ENCODE measurements at regions not wholly inside any gene's neighbourhood (a gene's known extent, or its start where the extent isn't known, plus 50 kb on each side); places are given as distances from the start of the nearest gene placed in this dataset.
"Not testable (repeated sequence)": the region's sequence is repeated elsewhere in the genome, so short reads cannot be mapped to it uniquely, and the experiment has no call there.

DNA sequence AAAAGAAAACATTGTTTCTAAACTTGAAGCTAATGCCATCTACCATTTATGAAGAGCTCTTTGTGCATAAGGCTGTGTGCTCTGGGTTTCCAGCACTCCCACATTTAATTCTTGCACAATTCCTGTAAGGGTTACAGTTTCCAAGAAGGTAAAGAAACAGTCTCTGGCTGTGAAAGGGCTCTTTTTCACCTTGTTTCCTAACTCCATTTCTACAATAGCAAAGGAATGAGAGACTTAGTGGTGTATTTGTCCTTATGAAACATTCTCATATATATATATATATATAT lies 196.9 kb downstream of the SPATA31A7 start:
- TF ChIP-seq, protein P1, sequence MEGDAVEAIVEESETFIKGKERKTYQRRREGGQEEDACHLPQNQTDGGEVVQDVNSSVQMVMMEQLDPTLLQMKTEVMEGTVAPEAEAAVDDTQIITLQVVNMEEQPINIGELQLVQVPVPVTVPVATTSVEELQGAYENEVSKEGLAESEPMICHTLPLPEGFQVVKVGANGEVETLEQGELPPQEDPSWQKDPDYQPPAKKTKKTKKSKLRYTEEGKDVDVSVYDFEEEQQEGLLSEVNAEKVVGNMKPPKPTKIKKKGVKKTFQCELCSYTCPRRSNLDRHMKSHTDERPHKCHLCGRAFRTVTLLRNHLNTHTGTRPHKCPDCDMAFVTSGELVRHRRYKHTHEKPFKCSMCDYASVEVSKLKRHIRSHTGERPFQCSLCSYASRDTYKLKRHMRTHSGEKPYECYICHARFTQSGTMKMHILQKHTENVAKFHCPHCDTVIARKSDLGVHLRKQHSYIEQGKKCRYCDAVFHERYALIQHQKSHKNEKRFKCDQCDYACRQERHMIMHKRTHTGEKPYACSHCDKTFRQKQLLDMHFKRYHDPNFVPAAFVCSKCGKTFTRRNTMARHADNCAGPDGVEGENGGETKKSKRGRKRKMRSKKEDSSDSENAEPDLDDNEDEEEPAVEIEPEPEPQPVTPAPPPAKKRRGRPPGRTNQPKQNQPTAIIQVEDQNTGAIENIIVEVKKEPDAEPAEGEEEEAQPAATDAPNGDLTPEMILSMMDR (tag by site-specific recombination; IDR thresholded peaks at IDR 0.05), result not testable (repeated sequence)
- TF ChIP-seq, protein P2, sequence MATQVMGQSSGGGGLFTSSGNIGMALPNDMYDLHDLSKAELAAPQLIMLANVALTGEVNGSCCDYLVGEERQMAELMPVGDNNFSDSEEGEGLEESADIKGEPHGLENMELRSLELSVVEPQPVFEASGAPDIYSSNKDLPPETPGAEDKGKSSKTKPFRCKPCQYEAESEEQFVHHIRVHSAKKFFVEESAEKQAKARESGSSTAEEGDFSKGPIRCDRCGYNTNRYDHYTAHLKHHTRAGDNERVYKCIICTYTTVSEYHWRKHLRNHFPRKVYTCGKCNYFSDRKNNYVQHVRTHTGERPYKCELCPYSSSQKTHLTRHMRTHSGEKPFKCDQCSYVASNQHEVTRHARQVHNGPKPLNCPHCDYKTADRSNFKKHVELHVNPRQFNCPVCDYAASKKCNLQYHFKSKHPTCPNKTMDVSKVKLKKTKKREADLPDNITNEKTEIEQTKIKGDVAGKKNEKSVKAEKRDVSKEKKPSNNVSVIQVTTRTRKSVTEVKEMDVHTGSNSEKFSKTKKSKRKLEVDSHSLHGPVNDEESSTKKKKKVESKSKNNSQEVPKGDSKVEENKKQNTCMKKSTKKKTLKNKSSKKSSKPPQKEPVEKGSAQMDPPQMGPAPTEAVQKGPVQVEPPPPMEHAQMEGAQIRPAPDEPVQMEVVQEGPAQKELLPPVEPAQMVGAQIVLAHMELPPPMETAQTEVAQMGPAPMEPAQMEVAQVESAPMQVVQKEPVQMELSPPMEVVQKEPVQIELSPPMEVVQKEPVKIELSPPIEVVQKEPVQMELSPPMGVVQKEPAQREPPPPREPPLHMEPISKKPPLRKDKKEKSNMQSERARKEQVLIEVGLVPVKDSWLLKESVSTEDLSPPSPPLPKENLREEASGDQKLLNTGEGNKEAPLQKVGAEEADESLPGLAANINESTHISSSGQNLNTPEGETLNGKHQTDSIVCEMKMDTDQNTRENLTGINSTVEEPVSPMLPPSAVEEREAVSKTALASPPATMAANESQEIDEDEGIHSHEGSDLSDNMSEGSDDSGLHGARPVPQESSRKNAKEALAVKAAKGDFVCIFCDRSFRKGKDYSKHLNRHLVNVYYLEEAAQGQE (tag by site-specific recombination; IDR thresholded peaks at IDR 0.05), result not testable (repeated sequence)
- TF ChIP-seq ZNF121 (tag by site-specific recombination; IDR thresholded peaks at IDR 0.05); ZNF48 (tag by site-specific recombination; IDR thresholded peaks at IDR 0.05); SETDB1 (IDR thresholded peaks at IDR 0.05; ENCODE audit: insufficient read length, low read length); ZNF677 (tag by site-specific recombination; IDR thresholded peaks at IDR 0.05); ZNF571 (tag by site-specific recombination; IDR thresholded peaks at IDR 0.05); ZNF274 (IDR thresholded peaks at IDR 0.05; ENCODE audit: low read length); ZNF274 (tag by site-specific recombination; IDR thresholded peaks at IDR 0.05; ENCODE audit: borderline replicate concordance): not testable (repeated sequence)
- TF ChIP-seq, protein P3, sequence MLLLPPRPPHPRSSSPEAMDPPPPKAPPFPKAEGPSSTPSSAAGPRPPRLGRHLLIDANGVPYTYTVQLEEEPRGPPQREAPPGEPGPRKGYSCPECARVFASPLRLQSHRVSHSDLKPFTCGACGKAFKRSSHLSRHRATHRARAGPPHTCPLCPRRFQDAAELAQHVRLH (tag by site-specific recombination; IDR thresholded peaks at IDR 0.05), result not testable (repeated sequence)
- TF ChIP-seq, protein P4, sequence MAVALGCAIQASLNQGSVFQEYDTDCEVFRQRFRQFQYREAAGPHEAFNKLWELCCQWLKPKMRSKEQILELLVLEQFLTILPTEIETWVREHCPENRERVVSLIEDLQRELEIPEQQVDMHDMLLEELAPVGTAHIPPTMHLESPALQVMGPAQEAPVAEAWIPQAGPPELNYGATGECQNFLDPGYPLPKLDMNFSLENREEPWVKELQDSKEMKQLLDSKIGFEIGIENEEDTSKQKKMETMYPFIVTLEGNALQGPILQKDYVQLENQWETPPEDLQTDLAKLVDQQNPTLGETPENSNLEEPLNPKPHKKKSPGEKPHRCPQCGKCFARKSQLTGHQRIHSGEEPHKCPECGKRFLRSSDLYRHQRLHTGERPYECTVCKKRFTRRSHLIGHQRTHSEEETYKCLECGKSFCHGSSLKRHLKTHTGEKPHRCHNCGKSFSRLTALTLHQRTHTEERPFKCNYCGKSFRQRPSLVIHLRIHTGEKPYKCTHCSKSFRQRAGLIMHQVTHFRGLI (tag by site-specific recombination; IDR thresholded peaks at IDR 0.05), result not testable (repeated sequence)
- TF ChIP-seq, protein P5, sequence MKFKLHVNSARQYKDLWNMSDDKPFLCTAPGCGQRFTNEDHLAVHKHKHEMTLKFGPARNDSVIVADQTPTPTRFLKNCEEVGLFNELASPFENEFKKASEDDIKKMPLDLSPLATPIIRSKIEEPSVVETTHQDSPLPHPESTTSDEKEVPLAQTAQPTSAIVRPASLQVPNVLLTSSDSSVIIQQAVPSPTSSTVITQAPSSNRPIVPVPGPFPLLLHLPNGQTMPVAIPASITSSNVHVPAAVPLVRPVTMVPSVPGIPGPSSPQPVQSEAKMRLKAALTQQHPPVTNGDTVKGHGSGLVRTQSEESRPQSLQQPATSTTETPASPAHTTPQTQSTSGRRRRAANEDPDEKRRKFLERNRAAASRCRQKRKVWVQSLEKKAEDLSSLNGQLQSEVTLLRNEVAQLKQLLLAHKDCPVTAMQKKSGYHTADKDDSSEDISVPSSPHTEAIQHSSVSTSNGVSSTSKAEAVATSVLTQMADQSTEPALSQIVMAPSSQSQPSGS (tag by site-specific recombination; IDR thresholded peaks at IDR 0.05; ENCODE audit: low read depth), result not testable (repeated sequence)

Measured in HEK293 (cell line).